ENCODE measurements at regions not wholly inside any gene's neighbourhood (a gene's known extent, or its start where the extent isn't known, plus 50 kb on each side); places are given as distances from the start of the nearest gene placed in this dataset.

GRCh38 chr2:139925903-139926302 lies 1145.7 kb upstream of the NXPH2 start:
- DNase-seq = no peak

- DNase-seq = no peak
Measured at GRCh38 chr2:139924070-139924469, 1143.9 kb upstream of the NXPH2 start.

GRCh38 chr2:139918982-139919381 lies 1138.8 kb upstream of the NXPH2 start:
- DNase-seq = no peak

GRCh38 chr2:139917690-139918384 lies 1137.6 kb upstream of the NXPH2 start:
- DNase-seq = no peak

- no peak for DNase-seq
Measured at GRCh38 chr2:139916822-139917221, 1136.6 kb upstream of the NXPH2 start.

GRCh38 chr2:139911160-139911559 lies 1131.0 kb upstream of the NXPH2 start:
- no peak for DNase-seq

- no peak for DNase-seq
Measured at GRCh38 chr2:139909136-139909535, 1128.9 kb upstream of the NXPH2 start.

GRCh38 chr2:139905624-139906023 lies 1125.4 kb upstream of the NXPH2 start:
- DNase-seq = no peak

GRCh38 chr2:139891636-139892035 lies 1111.4 kb upstream of the NXPH2 start:
- no peak for DNase-seq

- DNase-seq = peak; percentile 81
Measured at GRCh38 chr2:139885921-139886498, 1105.8 kb upstream of the NXPH2 start.

GRCh38 chr2:139876964-139877363 lies 1096.8 kb upstream of the NXPH2 start:
- DNase-seq = no peak

- no peak for DNase-seq
Measured at GRCh38 chr2:139876321-139876720, 1096.1 kb upstream of the NXPH2 start.

- no peak for DNase-seq
Measured at GRCh38 chr2:139872503-139872902, 1092.3 kb upstream of the NXPH2 start.

GRCh38 chr2:139872032-139872431 lies 1091.8 kb upstream of the NXPH2 start:
- DNase-seq = no peak

GRCh38 chr2:139867601-139868226 lies 1087.5 kb upstream of the NXPH2 start:
- DNase-seq = no peak

GRCh38 chr2:139864821-139865302 lies 1084.7 kb upstream of the NXPH2 start:
- DNase-seq = no peak

- DNase-seq = no peak
Measured at GRCh38 chr2:139854769-139855483, 1074.7 kb upstream of the NXPH2 start.

GRCh38 chr2:139850254-139850890 lies 1070.2 kb upstream of the NXPH2 start:
- no peak for DNase-seq

GRCh38 chr2:139836769-139837168 lies 1056.6 kb upstream of the NXPH2 start:
- DNase-seq = no peak

GRCh38 chr2:139835101-139835500 lies 1054.9 kb upstream of the NXPH2 start:
- no peak for DNase-seq

- no peak for DNase-seq
Measured at GRCh38 chr2:139828011-139828410, 1047.8 kb upstream of the NXPH2 start.

GRCh38 chr2:139825726-139826125 lies 1045.5 kb upstream of the NXPH2 start:
- DNase-seq = no peak

GRCh38 chr2:139819273-139819796 lies 1039.1 kb upstream of the NXPH2 start:
- no peak for DNase-seq
